ENCODE measurements at regions not wholly inside any gene's neighbourhood (a gene's known extent, or its start where the extent isn't known, plus 50 kb on each side); places are given as distances from the start of the nearest gene placed in this dataset.

GRCh38 chr19:27744926-27745768, 1467.8 kb downstream of the UQCRFS1 start:
- no peak for TF ChIP-seq CTCF (IDR thresholded peaks at IDR 0.05; ENCODE audit: low read depth, low read length)
- DNase-seq (ENCODE audit: low read depth in 2 of 2): no peak
- H3K4me3 ChIP-seq (replicated peaks in 1 of 2; ENCODE audit: low read depth in 2 of 2, low read length in 2 of 2): no peak overlapping the region

- DNase-seq (ENCODE audit: low read depth in 2 of 2): no peak
- no peak overlapping the region for H3K4me3 ChIP-seq (replicated peaks in 1 of 2; ENCODE audit: low read depth in 2 of 2, low read length in 2 of 2)
- no peak for TF ChIP-seq CTCF (IDR thresholded peaks at IDR 0.05; ENCODE audit: low read depth, low read length)
These were observed 1470.9 kb downstream of the UQCRFS1 start for GRCh38 chr19:27742041-27742440.

GRCh38 chr19:27741236-27741635, 1471.7 kb downstream of the UQCRFS1 start:
- no peak for DNase-seq (ENCODE audit: low read depth in 2 of 2)
- TF ChIP-seq CTCF (IDR thresholded peaks at IDR 0.05; ENCODE audit: low read depth, low read length): no peak
- H3K4me3 ChIP-seq (replicated peaks in 1 of 2; ENCODE audit: low read depth in 2 of 2, low read length in 2 of 2): no peak overlapping the region

- H3K4me3 ChIP-seq (replicated peaks in 1 of 2; ENCODE audit: low read depth in 2 of 2, low read length in 2 of 2): no peak overlapping the region
- no peak for DNase-seq (ENCODE audit: low read depth in 2 of 2)
- TF ChIP-seq CTCF (IDR thresholded peaks at IDR 0.05; ENCODE audit: low read depth, low read length): no peak
These were observed 1472.6 kb downstream of the UQCRFS1 start for GRCh38 chr19:27740396-27740795.

GRCh38 chr19:27738569-27739193, 1474.3 kb downstream of the UQCRFS1 start:
- H3K4me3 ChIP-seq (replicated peaks in 1 of 2; ENCODE audit: low read depth in 2 of 2, low read length in 2 of 2): no peak overlapping the region
- DNase-seq (ENCODE audit: low read depth in 2 of 2): no peak
- no peak for TF ChIP-seq CTCF (IDR thresholded peaks at IDR 0.05; ENCODE audit: low read depth, low read length)

GRCh38 chr19:27736225-27736624, 1476.7 kb downstream of the UQCRFS1 start:
- no peak overlapping the region for H3K4me3 ChIP-seq (replicated peaks in 1 of 2; ENCODE audit: low read depth in 2 of 2, low read length in 2 of 2)
- no peak for DNase-seq (ENCODE audit: low read depth in 2 of 2)
- no peak for TF ChIP-seq CTCF (IDR thresholded peaks at IDR 0.05; ENCODE audit: low read depth, low read length)

Data from cardiac fibroblast (primary cell).